ENCODE measurements at regions not wholly inside any gene's neighbourhood (a gene's known extent, or its start where the extent isn't known, plus 50 kb on each side); places are given as distances from the start of the nearest gene placed in this dataset.
"Not testable (repeated sequence)": the region's sequence is repeated elsewhere in the genome, so short reads cannot be mapped to it uniquely, and the experiment has no call there.

GRCh38 chr16:85447693-85448313 lies 165.3 kb upstream of the GSE1 start:
- no peak for DNase-seq

DNA sequence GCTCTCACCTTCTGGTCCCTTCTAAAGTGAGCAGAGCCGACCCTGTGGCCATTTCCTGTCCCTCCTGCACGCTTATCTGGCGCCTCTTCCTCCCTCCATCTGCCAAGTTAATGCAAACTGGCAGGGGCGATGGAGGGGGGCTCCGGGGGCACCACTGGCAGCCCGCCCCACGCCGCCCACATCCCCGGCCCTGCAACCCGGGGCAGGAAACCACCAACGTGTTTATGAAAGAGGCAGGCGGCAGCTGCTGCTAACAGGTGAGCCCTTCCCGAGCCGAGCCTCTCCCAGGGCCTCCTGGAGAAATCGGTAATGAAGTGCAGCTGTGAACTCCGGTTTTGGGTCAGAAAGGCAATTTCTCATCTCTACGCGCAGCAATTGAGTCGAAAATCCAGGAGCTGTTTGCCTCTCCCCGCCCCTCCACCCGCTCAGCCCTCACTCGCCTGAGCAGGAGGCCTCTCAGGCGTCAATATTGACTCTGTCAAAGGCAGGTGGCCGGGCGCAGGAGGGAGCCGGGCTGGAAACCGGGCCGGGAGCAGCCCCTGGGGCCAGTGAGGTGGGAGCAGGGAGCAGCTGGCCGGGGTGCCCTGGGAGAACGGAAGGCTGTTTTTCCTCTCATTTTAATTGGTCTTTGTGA lies 164.4 kb upstream of the GSE1 start:
- DNase-seq, result no peak

- DNase-seq, result no peak
Measured at GRCh38 chr16:85449191-85449884, 163.8 kb upstream of the GSE1 start.

DNA sequence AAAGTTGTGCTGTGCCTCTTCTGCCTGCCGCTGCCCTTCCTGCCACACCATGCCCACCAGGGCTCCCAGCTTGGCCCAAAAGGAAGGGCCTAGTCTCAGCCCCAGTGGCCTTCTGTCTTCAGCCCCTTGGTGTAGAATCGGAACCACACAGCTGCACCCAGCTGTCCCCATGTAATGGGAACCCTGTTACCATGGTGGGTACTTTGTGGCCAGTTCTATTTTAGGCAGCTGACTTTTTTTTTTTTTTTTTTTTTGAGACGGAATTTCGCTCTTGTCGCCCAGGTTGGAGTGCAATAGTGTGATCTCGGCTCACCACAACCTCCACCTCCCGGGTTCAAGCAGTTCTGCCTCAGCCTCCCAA lies 163.3 kb upstream of the GSE1 start:
- DNase-seq, result no peak

DNA sequence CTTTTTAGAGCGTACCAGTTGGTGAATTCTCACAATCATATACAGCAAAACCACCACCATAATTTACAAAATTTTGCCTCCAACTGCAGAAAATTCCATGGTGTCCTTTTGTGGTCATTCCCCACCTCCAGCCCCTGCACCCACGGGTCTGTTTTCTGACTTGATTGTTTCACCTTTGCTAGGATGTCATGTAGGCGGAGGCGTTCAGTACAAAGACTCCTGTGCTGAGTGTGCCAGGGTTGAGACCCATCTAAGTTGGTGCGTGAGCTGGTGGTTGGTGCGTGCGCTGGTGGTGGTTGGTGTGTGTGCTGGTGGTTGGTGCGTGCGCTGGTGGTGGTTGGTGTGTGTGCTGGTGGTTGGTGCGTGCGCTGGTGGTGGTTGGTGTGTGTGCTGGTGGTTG lies 162.0 kb upstream of the GSE1 start:
- DNase-seq, result not testable (repeated sequence)

- no peak for DNase-seq
Measured at GRCh38 chr16:85451641-85452363, 161.3 kb upstream of the GSE1 start.

DNA sequence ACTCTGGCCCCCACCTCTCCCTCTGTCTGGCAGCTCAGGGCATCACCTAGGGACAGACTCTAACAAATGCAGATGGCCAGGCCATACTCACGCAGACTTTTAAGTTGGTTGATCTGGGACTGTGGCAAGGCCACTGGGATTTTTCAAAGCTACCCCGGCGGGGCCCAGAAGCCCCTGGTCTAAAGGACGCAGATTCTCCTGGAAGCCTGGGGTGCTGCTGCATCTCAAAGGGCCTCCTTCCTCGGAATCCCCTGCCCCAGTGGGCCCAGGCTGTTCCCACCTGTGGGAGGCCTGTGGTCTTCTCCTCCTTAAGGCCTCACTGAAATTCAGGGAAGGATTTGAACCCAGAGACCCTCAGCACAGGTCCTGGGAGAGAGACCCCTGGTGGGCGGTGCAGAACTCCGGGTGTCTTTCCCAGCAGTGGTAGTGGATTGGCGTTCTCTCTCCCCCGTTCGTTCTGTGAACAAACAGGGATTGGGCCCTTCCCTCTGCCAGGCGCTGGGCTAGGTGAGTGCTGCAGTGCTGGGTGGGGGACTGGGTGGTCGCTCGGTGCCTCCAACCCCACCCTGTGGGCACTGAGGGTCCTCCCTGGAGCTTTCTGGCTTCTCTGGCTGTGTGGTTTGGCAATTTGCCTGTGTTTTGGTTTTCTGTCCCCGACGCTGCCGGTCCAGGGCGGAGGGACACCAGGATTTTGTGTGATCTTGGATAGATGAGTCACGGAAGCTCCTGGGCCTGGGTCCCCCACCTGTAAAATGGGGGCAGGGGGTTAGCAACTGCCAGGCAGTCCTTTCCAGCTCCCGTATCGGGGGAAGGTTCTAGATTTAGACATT lies 160.5 kb upstream of the GSE1 start:
- DNase-seq, result no peak

DNA sequence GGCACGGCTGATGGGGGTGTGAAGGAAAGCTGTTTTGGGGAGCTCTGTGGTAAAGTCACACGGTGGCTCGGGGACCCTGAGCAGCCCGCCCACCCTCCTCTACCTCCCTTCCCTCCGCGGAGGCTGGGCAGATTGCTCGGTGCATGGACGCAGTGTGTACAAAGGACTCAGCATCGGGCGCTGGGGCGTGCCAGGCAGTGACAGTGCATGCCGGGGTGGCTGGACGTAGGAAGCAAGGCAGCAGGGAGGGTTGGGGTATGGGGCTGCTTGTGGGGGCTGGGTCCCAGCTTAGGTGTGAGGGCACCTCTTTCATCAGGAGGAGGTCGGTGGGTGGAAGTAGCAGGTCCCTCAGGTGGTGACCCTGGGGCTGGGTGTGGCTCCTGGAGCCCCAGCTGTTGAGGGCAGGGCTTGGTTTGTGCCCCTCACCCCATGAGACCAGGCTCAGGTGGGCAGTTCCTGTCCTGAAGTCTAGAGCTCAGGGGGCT lies 159.9 kb upstream of the GSE1 start:
- DNase-seq, result no peak

GRCh38 chr16:85453703-85454102 lies 159.4 kb upstream of the GSE1 start:
- no peak for DNase-seq

GRCh38 chr16:85454171-85454872 lies 158.8 kb upstream of the GSE1 start:
- DNase-seq, result no peak

GRCh38 chr16:85455534-85455933 lies 157.6 kb upstream of the GSE1 start:
- DNase-seq, result no peak

DNA sequence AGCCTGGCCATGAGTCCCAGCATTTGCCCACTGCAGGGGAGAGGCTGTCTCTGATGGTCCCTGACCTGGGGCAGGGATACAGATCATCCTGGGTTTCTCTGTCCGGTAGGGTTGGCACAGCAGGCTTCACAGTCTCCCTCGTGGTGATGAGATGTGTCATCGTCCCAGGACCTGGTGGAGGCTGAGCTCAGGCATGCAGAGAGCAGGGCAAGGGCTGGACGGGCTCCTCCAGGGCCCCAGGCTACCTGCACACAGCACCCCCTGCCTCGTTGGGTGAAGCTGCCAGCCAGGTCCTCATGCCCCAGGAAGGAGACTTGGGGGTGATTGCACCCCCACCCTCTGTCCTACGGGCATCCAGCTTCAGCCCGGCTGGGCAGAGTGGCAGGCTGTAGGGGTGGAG lies 155.8 kb upstream of the GSE1 start:
- no peak for DNase-seq

- no peak for DNase-seq
Measured at GRCh38 chr16:85458968-85459367, 154.2 kb upstream of the GSE1 start.

- DNase-seq, result no peak
Measured at GRCh38 chr16:85459529-85460251, 153.4 kb upstream of the GSE1 start.

GRCh38 chr16:85460252-85461021 lies 152.7 kb upstream of the GSE1 start:
- no peak for DNase-seq

- no peak for DNase-seq
Measured at GRCh38 chr16:85461022-85461813, 151.9 kb upstream of the GSE1 start.

GRCh38 chr16:85461814-85462713 lies 151.1 kb upstream of the GSE1 start:
- peak in 1 of 2 experiments; percentile 12 for DNase-seq
